Endothelial cell of umbilical vein (primary cell): ENCODE measurements at regions not wholly inside any gene's neighbourhood (a gene's known extent, or its start where the extent isn't known, plus 50 kb on each side); places are given as distances from the start of the nearest gene placed in this dataset.

Experiments used
- BruUV-seq: library from RNA; stranded (reverse); fragments of 400-500 nt; replicated peaks from 2 replicates; lab custom pipeline; 2021; lab: Mats Ljungman, UMichigan
- CTCF ChIA-PET: fragments of 300-600, 350-600 bp; sonication (Branson Sonifier 250); formaldehyde crosslinking; loops from one replicate; lab custom pipeline; 2021; ENCODE audit warnings: antibody characterized with exemption, inconsistent platforms; lab: Charles Lee
- POLR2A ChIA-PET: fragments of 300-600, 350-600 bp; sonication (Branson Sonifier 250); formaldehyde crosslinking; loops from one replicate; lab custom pipeline; 2021; ENCODE audit warnings: antibody characterized with exemption, inconsistent platforms; lab: Charles Lee
- DNase-seq: peaks from one replicate; pipeline ENCODE4 v3.0.0-alpha.2; 2011; ENCODE audit warnings: low read depth, low spot score
- FAIRE-seq: peaks from 2 replicates; lab custom pipeline; 2011; peaks lifted over from hg19 to GRCh38; lab: Jason Lieb, UNC
- H2AFZ ChIP-seq: 2 replicates; pipeline ENCODE4 v1.6.0; 2012; ENCODE audit warnings: low read depth, low read length, control low read depth, inconsistent platforms
- H3K27ac ChIP-seq: 2 replicates; pipeline ENCODE4 v1.5.1; 2011; ENCODE audit warnings: low read depth, mild to moderate bottlenecking, control low read depth, low read length, moderate library complexity; ENCODE audit not compliant: insufficient read depth
- H3K27me3 ChIP-seq, 2 experiments: 2 replicates each; pipeline versions ENCODE4 v1.6.0 to v1.6.1; 2011; ENCODE audit warnings: low read length in 2 of 2, mixed read lengths in 1 of 2; ENCODE audit not compliant: control insufficient read depth in 2 of 2, insufficient read depth in 2 of 2
- H3K36me3 ChIP-seq, 2 experiments: 2 replicates in 1 of 2; 3 replicates in 1 of 2; pipeline ENCODE4 v1.5.1; 2011; ENCODE audit warnings: low read length in 2 of 2, mild to moderate bottlenecking in 1 of 2, moderate library complexity in 1 of 2; ENCODE audit not compliant: control insufficient read depth in 2 of 2, insufficient read depth in 2 of 2; ENCODE audit errors: extremely low read depth in 1 of 2
- H3K4me1 ChIP-seq: 3 replicates; pipeline ENCODE4 v1.5.1; 2011; ENCODE audit warnings: mild to moderate bottlenecking, low read length; ENCODE audit not compliant: control insufficient read depth, insufficient read depth; ENCODE audit errors: extremely low read depth
- H3K4me2 ChIP-seq: 2 replicates; pipeline ENCODE4 v1.6.1; 2011; ENCODE audit warnings: low read length, control low read depth, mixed read lengths; ENCODE audit not compliant: insufficient read depth
- H3K4me3 ChIP-seq, 3 experiments: fragments of 200-600 bp in 1 of 3; sonication (generic), shearing (Covaris generic) in 1 of 3; replicated peaks in 1 of 3; 2 replicates each; pipeline ENCODE4 v1.5.1; 2011 to 2016; ENCODE audit warnings: control low read depth in 3 of 3, low read length in 3 of 3, mild to moderate bottlenecking in 2 of 3, inconsistent platforms in 1 of 3, low read depth in 1 of 3, moderate library complexity in 1 of 3; ENCODE audit not compliant: insufficient read depth in 1 of 3
- H3K79me2 ChIP-seq: 2 replicates; pipeline ENCODE4 v1.6.0; 2012; ENCODE audit warnings: low read length, inconsistent platforms; ENCODE audit not compliant: control insufficient read depth, insufficient read depth
- H3K9ac ChIP-seq: replicated peaks from 2 replicates; pipeline ENCODE3; 2011; ENCODE audit warnings: low read length, control low read depth; ENCODE audit not compliant: insufficient read depth; ENCODE audit errors: extremely low read depth
- H3K9me1 ChIP-seq: replicated peaks from 3 replicates; pipeline ENCODE4 v1.6.0; 2011; ENCODE audit warnings: mild to moderate bottlenecking, low read length; ENCODE audit not compliant: control insufficient read depth, insufficient read depth; ENCODE audit errors: extremely low read depth
- H3K9me3 ChIP-seq: replicated peaks from 2 replicates; pipeline ENCODE4 v1.5.1; 2012; ENCODE audit warnings: low read length, inconsistent platforms; ENCODE audit not compliant: control insufficient read depth, insufficient read depth
- H4K20me1 ChIP-seq: replicated peaks from 2 replicates; pipeline ENCODE3; 2011; ENCODE audit warnings: mild to moderate bottlenecking, low read length; ENCODE audit not compliant: control insufficient read depth, insufficient read depth; ENCODE audit errors: extremely low read depth
- CTCF ChIP-seq, 2 donors: IDR thresholded peaks; 1 replicate in 1 of 2; 2 replicates in 1 of 2; pipeline ENCODE4 v1.5.1; 2011; ENCODE audit warnings: low read length in 2 of 2, mild to moderate bottlenecking in 2 of 2, moderate library complexity in 2 of 2, control low read depth in 1 of 2, inconsistent platforms in 1 of 2, low read depth in 1 of 2; ENCODE audit not compliant: insufficient read depth in 1 of 2; ENCODE audit errors: extremely low read depth in 1 of 2
- EZH2 ChIP-seq: IDR thresholded peaks from 2 replicates; pipeline ENCODE4 v1.6.1; 2012; ENCODE audit warnings: borderline replicate concordance, low read depth, mild to moderate bottlenecking, moderate library complexity, low read length, inconsistent platforms; ENCODE audit not compliant: severe bottlenecking
- FOS ChIP-seq: IDR thresholded peaks from 2 replicates; pipeline ENCODE4 v1.6.1; 2011; ENCODE audit warnings: mild to moderate bottlenecking, low read length, moderate library complexity, borderline replicate concordance; ENCODE audit not compliant: insufficient read depth
- GATA2 ChIP-seq: IDR thresholded peaks from 2 replicates; pipeline ENCODE4 v1.7.0; 2011; ENCODE audit warnings: low read depth, mild to moderate bottlenecking, moderate library complexity, mixed read lengths, low read length; ENCODE audit not compliant: insufficient read length, insufficient read depth
- JUN ChIP-seq: IDR thresholded peaks from 2 replicates; pipeline ENCODE4 v1.6.1; 2011; ENCODE audit warnings: borderline replicate concordance, low read depth; ENCODE audit not compliant: insufficient read length, insufficient read depth
- MAX ChIP-seq: IDR thresholded peaks from 2 replicates; pipeline ENCODE4 v1.6.1; 2011; ENCODE audit not compliant: insufficient read depth, insufficient read length
- MYC ChIP-seq: IDR thresholded peaks from one replicate; pipeline ENCODE4 v1.6.1; 2011; ENCODE audit warnings: mild to moderate bottlenecking, low read depth, low read length
- POLR2A ChIP-seq: IDR thresholded peaks from 2 replicates; pipeline ENCODE4 v1.6.1; 2012; ENCODE audit warnings: low read depth, mild to moderate bottlenecking, control low read depth, low read length
- POLR2AphosphoS5 ChIP-seq: IDR thresholded peaks from 2 replicates; pipeline ENCODE4 v1.6.1; 2012; ENCODE audit warnings: low read depth, mild to moderate bottlenecking, control low read depth, low read length, moderate library complexity; ENCODE audit not compliant: insufficient read depth
- dilution Hi-C: fragments of 300-500 bp; cut with MboI; formaldehyde crosslinking; loops from one replicate; pipeline ENCODE4 v1.15.0; 2019; ENCODE audit warnings: low sequenced_read_pairs; ENCODE audit not compliant: extremely low pct_ligation_motif_present
- intact Hi-C: fragments of 100-400 bp; cut with micrococcal nuclease; formaldehyde crosslinking; loops from one replicate; pipeline ENCODE4 v1.10.0; 2022

- FAIRE-seq = no peak
- CTCF ChIA-PET = no interaction called here
Measured at GRCh38 chr1:191519519-191519918, 638.7 kb upstream of the RGS18 start.

More at GRCh38 chr1:191519519-191519918, 638.7 kb upstream of the RGS18 start:
- no peak for DNase-seq
- Histone ChIP-seq H3K36me3 (no peaks in the 10 kb centered on the region), H3K79me2 (no peaks in the 10 kb centered on the region), H3K4me1 (no peaks in the 10 kb centered on the region), H3K27ac (no peak overlapping the region), H2AFZ (no peak overlapping the region), H3K9ac (no peak overlapping the region), H3K4me3 (no peak overlapping the region), H3K4me2 (no peak overlapping the region), H3K27me3 (no peaks in the 10 kb centered on the region), H3K9me1 (no peaks in the 10 kb centered on the region), H4K20me1 (no peaks in the 10 kb centered on the region), H3K9me3 (no peaks in the 10 kb centered on the region)
- TF ChIP-seq POLR2AphosphoS5 = no peak
- TF ChIP-seq FOS = no peak
- no peak for TF ChIP-seq POLR2A
- TF ChIP-seq MYC = no peak
- no peak for TF ChIP-seq GATA2
- no peak for TF ChIP-seq JUN
- TF ChIP-seq CTCF (IDR thresholded peaks at IDR 0.05; ENCODE audit: extremely low read depth in 1 of 2, insufficient read depth in 1 of 2, low read depth in 1 of 2, low read length in 2 of 2) = no peak
- no peak for TF ChIP-seq EZH2
- no peak for TF ChIP-seq MAX
- dilution Hi-C loops = no loop called here
- no TSS peak for BruUV-seq
- intact Hi-C loops = no loop called here
- POLR2A ChIA-PET = no interaction called here
